ENCODE measurements at regions not wholly inside any gene's neighbourhood (a gene's known extent, or its start where the extent isn't known, plus 50 kb on each side); places are given as distances from the start of the nearest gene placed in this dataset.

DNA sequence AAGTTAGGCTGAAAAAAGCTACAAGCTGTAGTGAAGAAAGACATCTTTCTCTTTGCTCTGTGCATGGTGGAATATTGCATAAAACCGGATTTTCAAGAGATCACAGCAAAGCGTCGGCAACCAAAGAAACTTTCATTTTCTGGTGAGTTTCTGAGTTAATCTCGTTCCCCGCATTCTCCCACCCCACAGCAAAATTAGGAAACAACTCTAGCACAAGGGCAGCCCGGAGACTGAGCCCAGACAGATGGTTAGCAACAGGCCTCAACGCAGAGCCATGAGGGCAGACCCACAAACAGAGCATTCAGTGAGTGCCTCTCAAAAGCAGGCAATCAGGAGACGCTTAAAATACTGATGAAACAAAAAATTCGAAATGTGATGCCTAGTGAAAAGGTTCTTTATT, 396.1 kb upstream of the KLF6 start:
- TF ChIP-seq, protein P1, sequence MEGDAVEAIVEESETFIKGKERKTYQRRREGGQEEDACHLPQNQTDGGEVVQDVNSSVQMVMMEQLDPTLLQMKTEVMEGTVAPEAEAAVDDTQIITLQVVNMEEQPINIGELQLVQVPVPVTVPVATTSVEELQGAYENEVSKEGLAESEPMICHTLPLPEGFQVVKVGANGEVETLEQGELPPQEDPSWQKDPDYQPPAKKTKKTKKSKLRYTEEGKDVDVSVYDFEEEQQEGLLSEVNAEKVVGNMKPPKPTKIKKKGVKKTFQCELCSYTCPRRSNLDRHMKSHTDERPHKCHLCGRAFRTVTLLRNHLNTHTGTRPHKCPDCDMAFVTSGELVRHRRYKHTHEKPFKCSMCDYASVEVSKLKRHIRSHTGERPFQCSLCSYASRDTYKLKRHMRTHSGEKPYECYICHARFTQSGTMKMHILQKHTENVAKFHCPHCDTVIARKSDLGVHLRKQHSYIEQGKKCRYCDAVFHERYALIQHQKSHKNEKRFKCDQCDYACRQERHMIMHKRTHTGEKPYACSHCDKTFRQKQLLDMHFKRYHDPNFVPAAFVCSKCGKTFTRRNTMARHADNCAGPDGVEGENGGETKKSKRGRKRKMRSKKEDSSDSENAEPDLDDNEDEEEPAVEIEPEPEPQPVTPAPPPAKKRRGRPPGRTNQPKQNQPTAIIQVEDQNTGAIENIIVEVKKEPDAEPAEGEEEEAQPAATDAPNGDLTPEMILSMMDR (conservative IDR thresholded peaks at IDR 0.05; ENCODE audit: low read depth, low read length): no peak
- no peak for TF ChIP-seq EZH2 (IDR thresholded peaks at IDR 0.05; ENCODE audit: low read length, unreplicated experiment)

All from PC-3 (cell line).